Retinal pigment epithelial cell (primary cell): ENCODE measurements at regions not wholly inside any gene's neighbourhood (a gene's known extent, or its start where the extent isn't known, plus 50 kb on each side); places are given as distances from the start of the nearest gene placed in this dataset.

Experiments
- DNase-seq: peaks from one replicate; pipeline ENCODE4 v3.0.0-alpha.2; 2010; ENCODE audit warnings: low read depth
- H3K4me3 ChIP-seq: 2 replicates; pipeline ENCODE4 v1.5.1; 2011; ENCODE audit warnings: mild to moderate bottlenecking, low read length, control low read depth, moderate library complexity
- TF ChIP-seq, protein P1 (sequence below): conservative IDR thresholded peaks from 2 replicates; pipeline ENCODE4 v1.5.1; 2011; ENCODE audit warnings: low read depth, low read length, control low read depth, inconsistent platforms

DNA sequence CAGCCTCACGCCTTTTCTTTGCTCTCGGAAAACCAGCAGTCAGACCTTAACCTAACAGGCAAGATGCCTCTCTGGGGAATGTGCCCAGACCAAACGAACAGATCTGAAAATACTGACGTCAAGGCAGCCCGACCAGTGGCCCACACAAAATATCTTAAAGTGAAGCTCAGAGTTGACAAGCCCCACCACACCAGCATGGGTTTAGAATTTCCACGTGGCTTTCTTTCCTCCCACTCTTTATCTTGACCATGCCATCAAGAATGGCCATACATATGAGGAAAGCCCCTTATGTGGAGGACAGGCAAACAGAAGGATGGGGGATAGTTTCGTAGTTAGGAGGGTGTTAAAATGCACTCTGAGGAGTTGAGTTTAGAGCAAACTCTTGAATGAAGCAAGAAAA, 89.8 kb downstream of the MRPL32 start:
- DNase-seq: no peak
- H3K4me3 ChIP-seq: no peak overlapping the region
- TF ChIP-seq, protein P1, sequence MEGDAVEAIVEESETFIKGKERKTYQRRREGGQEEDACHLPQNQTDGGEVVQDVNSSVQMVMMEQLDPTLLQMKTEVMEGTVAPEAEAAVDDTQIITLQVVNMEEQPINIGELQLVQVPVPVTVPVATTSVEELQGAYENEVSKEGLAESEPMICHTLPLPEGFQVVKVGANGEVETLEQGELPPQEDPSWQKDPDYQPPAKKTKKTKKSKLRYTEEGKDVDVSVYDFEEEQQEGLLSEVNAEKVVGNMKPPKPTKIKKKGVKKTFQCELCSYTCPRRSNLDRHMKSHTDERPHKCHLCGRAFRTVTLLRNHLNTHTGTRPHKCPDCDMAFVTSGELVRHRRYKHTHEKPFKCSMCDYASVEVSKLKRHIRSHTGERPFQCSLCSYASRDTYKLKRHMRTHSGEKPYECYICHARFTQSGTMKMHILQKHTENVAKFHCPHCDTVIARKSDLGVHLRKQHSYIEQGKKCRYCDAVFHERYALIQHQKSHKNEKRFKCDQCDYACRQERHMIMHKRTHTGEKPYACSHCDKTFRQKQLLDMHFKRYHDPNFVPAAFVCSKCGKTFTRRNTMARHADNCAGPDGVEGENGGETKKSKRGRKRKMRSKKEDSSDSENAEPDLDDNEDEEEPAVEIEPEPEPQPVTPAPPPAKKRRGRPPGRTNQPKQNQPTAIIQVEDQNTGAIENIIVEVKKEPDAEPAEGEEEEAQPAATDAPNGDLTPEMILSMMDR: no peak

DNA sequence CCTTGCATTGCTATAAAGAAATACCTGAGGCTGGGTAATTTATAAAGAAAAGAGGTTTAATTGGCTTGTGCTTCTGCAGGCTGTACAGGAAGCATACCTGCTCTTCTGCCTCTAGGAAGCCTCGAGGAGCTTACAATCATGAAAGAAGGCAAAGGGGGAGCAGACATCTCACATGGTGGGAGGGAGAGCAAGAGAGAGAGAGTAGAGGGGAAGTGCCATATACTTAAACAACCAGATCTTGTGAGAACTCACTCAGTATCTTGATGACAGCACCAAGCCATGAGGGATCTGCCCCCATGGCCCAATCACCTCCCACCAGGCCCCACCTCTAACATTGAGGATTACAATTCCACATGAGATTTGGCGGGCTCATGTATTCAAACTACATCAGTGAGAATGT, 79.1 kb upstream of the HECW1 start:
- H3K4me3 ChIP-seq: no peak overlapping the region
- TF ChIP-seq, protein P1: no peak
- DNase-seq: no peak

DNA sequence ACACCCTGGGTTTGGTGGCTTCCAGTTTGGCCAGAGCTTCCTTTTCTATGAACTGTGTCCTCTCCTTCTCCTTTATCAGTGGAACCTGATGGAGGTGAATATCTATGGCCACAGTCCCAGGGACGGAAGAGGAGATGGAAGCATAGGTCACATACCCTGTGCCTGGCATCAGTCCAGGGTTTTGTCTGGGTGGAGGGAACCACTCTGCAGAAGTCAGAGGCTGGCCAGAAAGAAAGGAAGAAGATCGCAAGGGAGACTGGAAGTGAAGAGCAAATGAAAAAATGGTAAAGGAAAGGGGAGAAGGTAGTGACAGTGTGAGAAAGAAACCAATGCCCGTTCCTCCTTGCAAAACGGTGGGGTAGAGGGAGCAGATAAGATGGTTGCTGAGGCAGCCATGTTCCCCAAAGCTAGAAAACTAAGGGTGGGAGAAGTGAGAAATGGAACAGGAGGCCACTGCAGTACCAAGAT, 77.9 kb upstream of the HECW1 start:
- DNase-seq: no peak
- no peak overlapping the region for H3K4me3 ChIP-seq
- TF ChIP-seq, protein P1: no peak

DNA sequence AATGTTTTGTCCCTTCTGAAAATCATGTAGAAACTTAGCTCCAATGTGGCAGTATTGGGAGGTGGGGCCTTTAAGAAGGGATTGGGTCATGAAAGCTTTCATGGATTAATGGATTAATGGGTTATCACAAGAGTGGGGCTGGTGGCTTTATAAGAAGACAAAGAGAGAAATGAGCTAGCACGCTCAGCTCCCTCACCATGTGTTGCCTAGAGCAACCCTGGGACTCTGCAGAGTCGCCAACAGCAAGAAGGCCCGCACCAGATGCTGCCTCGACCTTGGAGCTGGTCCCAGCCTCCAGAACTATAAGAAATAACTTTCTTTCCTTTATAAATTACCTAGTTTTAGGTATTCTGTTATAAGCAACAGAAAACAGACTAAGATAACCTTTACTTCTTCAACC, 74.9 kb upstream of the HECW1 start:
- TF ChIP-seq, protein P1: no peak
- H3K4me3 ChIP-seq: no peak overlapping the region
- DNase-seq: peak; percentile 6

DNA sequence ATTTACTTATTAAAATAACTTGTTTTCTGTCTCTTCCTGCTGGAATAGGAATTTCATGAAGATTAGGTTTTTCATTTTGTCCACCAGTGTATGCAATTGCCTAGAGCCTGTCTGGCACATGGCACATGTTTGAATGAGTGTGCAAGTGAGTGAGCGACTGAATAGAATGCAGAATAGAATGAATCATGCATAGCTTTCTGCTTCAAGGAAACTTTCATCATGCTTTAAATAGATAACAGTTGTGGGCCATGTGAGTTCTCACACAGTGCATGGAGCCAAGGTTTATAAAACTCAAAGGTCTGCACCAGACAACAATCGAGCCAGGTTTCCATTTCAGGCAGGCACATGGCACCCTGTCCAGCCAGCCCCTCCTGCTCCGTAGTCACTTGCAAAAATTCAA, 74.2 kb upstream of the HECW1 start:
- TF ChIP-seq, protein P1: no peak
- DNase-seq: peak; percentile 8

DNA sequence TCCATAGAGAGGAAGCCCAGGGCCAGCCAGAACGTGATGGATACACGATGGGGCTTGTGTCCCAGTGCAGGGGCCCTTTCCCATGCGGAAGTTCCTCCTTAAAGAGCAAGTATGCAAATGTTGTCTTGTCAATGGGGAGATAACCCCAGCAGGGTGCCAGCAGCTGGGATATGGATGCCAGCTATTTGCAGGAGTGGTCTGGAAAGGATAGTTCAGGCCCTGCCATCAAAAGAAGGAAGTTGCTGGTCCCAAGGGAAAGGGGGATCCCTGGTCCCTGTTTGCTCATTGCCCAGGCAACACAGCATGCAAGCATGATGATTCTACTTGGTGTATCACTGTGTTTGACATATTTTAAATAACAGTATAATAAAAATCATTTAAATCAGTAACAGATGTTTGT, 73.1 kb upstream of the HECW1 start:
- DNase-seq: no peak
- TF ChIP-seq, protein P1: no peak
- H3K4me3 ChIP-seq: no peak overlapping the region

More for the DNA sequence above, 74.2 kb upstream of the HECW1 start:
- H3K4me3 ChIP-seq: no peak overlapping the region

DNA sequence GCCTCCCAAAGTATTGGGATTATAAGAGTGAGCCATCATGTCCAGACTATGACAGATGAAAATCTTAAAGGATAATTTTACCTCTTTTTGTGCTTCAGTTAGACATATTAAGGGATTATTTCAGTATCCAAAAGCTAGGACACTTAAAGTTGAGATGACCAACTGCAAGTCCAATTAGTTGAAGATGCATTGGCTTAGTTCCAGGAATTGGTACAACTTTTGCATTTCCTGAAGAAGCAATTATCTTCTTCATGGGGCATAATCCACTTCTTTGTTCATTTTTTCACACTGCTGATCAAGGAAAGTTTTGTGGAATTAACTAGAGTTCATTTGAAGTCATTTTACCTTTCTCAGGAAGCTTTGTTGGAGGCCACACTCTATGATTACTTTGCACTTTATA, 72.0 kb upstream of the HECW1 start:
- TF ChIP-seq, protein P1: no peak

More for the DNA sequence above, 72.0 kb upstream of the HECW1 start:
- no peak for DNase-seq
- H3K4me3 ChIP-seq: no peak overlapping the region
